CD14-positive monocyte (primary cell): ENCODE measurements at regions not wholly inside any gene's neighbourhood (a gene's known extent, or its start where the extent isn't known, plus 50 kb on each side); places are given as distances from the start of the nearest gene placed in this dataset.

ENCODE experiments used
- DNase-seq, 3 donors: peaks; one replicate each; pipeline ENCODE4 v3.0.0-alpha.2; 2011 to 2022
- H2AFZ ChIP-seq: 2 replicates; pipeline ENCODE4 v1.6.0; 2012; ENCODE audit warnings: mild to moderate bottlenecking, low read depth, low read length, inconsistent platforms; ENCODE audit not compliant: insufficient read depth, poor library complexity, severe bottlenecking
- H3K27ac ChIP-seq, 2 donors: 1 replicate in 1 of 2; 2 replicates in 1 of 2; pipeline ENCODE4 v1.5.1; 2012 to 2013; ENCODE audit warnings: low read length in 2 of 2, control low read depth in 1 of 2, inconsistent platforms in 1 of 2, low read depth in 1 of 2, mild to moderate bottlenecking in 1 of 2
- H3K27me3 ChIP-seq, 2 donors: one replicate each; pipeline versions ENCODE4 v1.6.0 to v1.6.1; 2011 to 2013; ENCODE audit warnings: low read length in 2 of 2; ENCODE audit not compliant: control insufficient read depth in 2 of 2, insufficient read depth in 2 of 2
- H3K36me3 ChIP-seq, 2 donors: replicated peaks in 1 of 2; 1 replicate in 1 of 2; 2 replicates in 1 of 2; pipeline versions ENCODE4 v1.5.1 to v1.6.1; 2012 to 2013; ENCODE audit warnings: low read length in 2 of 2, control low read depth in 1 of 2, inconsistent platforms in 1 of 2, mild to moderate bottlenecking in 1 of 2; ENCODE audit not compliant: insufficient read depth in 2 of 2, control insufficient read depth in 1 of 2
- H3K4me1 ChIP-seq, 2 donors: 1 replicate in 1 of 2; 2 replicates in 1 of 2; pipeline versions ENCODE4 v1.5.1 to v1.6.1; 2012 to 2013; ENCODE audit warnings: low read length in 2 of 2, control low read depth in 1 of 2, inconsistent platforms in 1 of 2, mild to moderate bottlenecking in 1 of 2, moderate library complexity in 1 of 2; ENCODE audit not compliant: insufficient read depth in 2 of 2, control insufficient read depth in 1 of 2
- H3K4me2 ChIP-seq: replicated peaks from 2 replicates; pipeline ENCODE3; 2012; ENCODE audit warnings: low read length, moderate library complexity, mild to moderate bottlenecking; ENCODE audit not compliant: poor library complexity, severe bottlenecking; ENCODE audit errors: extremely low read depth
- H3K4me3 ChIP-seq, 3 experiments: fragments of 200-600 bp in 1 of 3; sonication (generic) in 1 of 3; replicated peaks in 1 of 3; 1 replicate in 2 of 3; 2 replicates in 1 of 3; pipeline ENCODE4 v1.5.1; 2011 to 2013; ENCODE audit warnings: low read length in 3 of 3, mild to moderate bottlenecking in 3 of 3, control low read depth in 2 of 3, low read depth in 2 of 3, inconsistent platforms in 1 of 3, moderate library complexity in 1 of 3
- H3K79me2 ChIP-seq: 2 replicates; pipeline ENCODE4 v1.6.0; 2012; ENCODE audit warnings: mild to moderate bottlenecking, control low read depth, inconsistent platforms, low read length, moderate library complexity; ENCODE audit not compliant: insufficient read depth
- H3K9ac ChIP-seq: 2 replicates; pipeline ENCODE4 v1.6.0; 2017; ENCODE audit warnings: low read length, mild to moderate bottlenecking; ENCODE audit not compliant: insufficient read depth, poor library complexity, severe bottlenecking
- H3K9me3 ChIP-seq, 2 donors: replicated peaks in 1 of 2; 1 replicate in 1 of 2; 2 replicates in 1 of 2; pipeline versions ENCODE4 v1.5.1 to v1.6.1; 2012 to 2013; ENCODE audit warnings: low read length in 2 of 2, control low read depth in 1 of 2; ENCODE audit not compliant: control insufficient read depth in 1 of 2, insufficient read depth in 1 of 2
- H4K20me1 ChIP-seq: 2 replicates; pipeline ENCODE4 v1.6.0; 2012; ENCODE audit warnings: mild to moderate bottlenecking, low read length, control low read depth, moderate library complexity; ENCODE audit not compliant: insufficient read depth
- H3K27ac Mint-ChIP-seq, 7 donors: one replicate each; pipeline ENCODE4 v1.8.0; 2020; ENCODE audit warnings: mild to moderate bottlenecking in 7 of 7, mixed read lengths in 7 of 7, moderate library complexity in 6 of 7, inconsistent platforms in 2 of 7
- H3K27me3 Mint-ChIP-seq, 3 donors: one replicate each; pipeline ENCODE4 v1.8.0; 2021 to 2022; ENCODE audit warnings: low read depth in 3 of 3, mild to moderate bottlenecking in 3 of 3, mixed read lengths in 3 of 3, moderate library complexity in 3 of 3, inconsistent platforms in 1 of 3
- H3K36me3 Mint-ChIP-seq, 2 donors: one replicate each; pipeline ENCODE4 v1.8.0; 2020; ENCODE audit warnings: mixed read lengths in 2 of 2, inconsistent platforms in 1 of 2, mild to moderate bottlenecking in 1 of 2
- H3K4me1 Mint-ChIP-seq: one replicate; pipeline ENCODE4 v1.8.0; 2020; ENCODE audit warnings: mild to moderate bottlenecking, mixed read lengths
- H3K4me3 Mint-ChIP-seq, 2 donors: one replicate each; pipeline ENCODE4 v1.8.0; 2020; ENCODE audit warnings: mild to moderate bottlenecking in 2 of 2, mixed read lengths in 2 of 2, moderate library complexity in 1 of 2
- H3K9me3 Mint-ChIP-seq, 7 donors: one replicate each; pipeline ENCODE4 v1.8.0; 2020 to 2022; ENCODE audit warnings: mixed read lengths in 7 of 7, mild to moderate bottlenecking in 6 of 7, moderate library complexity in 6 of 7, inconsistent platforms in 2 of 7
- WGBS: methylation state at CpG from one replicate; pipeline ENCODE4 v1.1.5; 2013; ENCODE audit warnings: missing lambda C conversion rate; ENCODE audit not compliant: insufficient coverage; 5-methylcytosine and 5-hydroxymethylcytosine counted together
- intact Hi-C, 2 donors: fragments of 100-400 bp; cut with micrococcal nuclease; formaldehyde crosslinking; loops; one replicate each; pipeline versions ENCODE4 v1.15.0 to v1.15.1; 2023
- TF ChIP-seq, protein P1 (sequence below): fragments of 200-600 bp; IDR thresholded peaks from one replicate; pipeline ENCODE4 v1.8.0; 2022; ENCODE audit warnings: antibody characterized with exemption, mild to moderate bottlenecking

DNA sequence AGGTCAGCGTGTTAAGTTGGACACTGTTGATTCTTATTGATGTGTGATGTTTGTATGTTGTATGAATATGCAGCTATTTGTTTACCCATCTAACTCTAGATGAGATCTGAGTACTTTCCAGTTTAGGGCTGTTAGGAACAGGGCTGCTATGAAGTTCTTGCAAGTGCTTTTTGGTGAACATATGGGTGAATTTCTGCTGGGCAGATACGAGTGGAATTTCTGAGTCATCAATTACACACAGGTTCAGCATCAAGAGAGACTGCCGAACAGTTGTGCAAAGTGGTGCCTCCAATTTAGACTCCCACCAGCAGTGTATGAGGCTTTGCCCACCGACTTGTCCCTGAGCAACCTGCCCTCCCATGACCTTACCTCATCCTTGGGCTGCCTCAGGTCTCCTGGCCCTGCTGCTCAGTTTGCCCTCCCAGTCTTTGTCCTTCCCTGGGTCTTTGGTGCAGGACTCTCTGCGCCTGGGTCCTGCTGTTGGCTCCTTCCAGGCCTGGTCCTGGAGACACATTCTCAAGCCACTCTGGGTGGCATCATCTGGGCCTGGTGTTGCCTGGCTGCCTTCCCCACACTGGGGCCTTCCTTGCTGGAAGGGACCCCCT, 343.6 kb downstream of the PTPRU start:
- no peaks in the 10 kb centered on the region for H3K4me1 ChIP-seq
- H2AFZ ChIP-seq, result no peak overlapping the region
- Mint-ChIP-seq H3K27ac (no peak overlapping the region), H3K9me3 (peaks cover 0 to 4% (median 0%) of the 10 kb centered on the region in 7 donors), H3K4me3 (no peak overlapping the region), H3K27me3 (peaks cover 2 to 6% (median 4%) of the 10 kb centered on the region in 3 donors), H3K4me1 (no peaks in the 10 kb centered on the region), H3K36me3 (no peaks in the 10 kb centered on the region)
- H3K27ac ChIP-seq, result no peak overlapping the region
- H3K36me3 ChIP-seq, result no peaks in the 10 kb centered on the region
- no peak for DNase-seq
- H3K27me3 ChIP-seq, result no peaks in the 10 kb centered on the region
- no peaks in the 10 kb centered on the region for H3K79me2 ChIP-seq
- no peaks in the 10 kb centered on the region for H4K20me1 ChIP-seq
- WGBS, result 93% methylated on average over 4 of the region's 5 CpGs
- intact Hi-C loops, result no loop called here
- H3K9me3 ChIP-seq, result no peaks in the 10 kb centered on the region
- H3K4me3 ChIP-seq, result no peak overlapping the region
- TF ChIP-seq, protein P1, sequence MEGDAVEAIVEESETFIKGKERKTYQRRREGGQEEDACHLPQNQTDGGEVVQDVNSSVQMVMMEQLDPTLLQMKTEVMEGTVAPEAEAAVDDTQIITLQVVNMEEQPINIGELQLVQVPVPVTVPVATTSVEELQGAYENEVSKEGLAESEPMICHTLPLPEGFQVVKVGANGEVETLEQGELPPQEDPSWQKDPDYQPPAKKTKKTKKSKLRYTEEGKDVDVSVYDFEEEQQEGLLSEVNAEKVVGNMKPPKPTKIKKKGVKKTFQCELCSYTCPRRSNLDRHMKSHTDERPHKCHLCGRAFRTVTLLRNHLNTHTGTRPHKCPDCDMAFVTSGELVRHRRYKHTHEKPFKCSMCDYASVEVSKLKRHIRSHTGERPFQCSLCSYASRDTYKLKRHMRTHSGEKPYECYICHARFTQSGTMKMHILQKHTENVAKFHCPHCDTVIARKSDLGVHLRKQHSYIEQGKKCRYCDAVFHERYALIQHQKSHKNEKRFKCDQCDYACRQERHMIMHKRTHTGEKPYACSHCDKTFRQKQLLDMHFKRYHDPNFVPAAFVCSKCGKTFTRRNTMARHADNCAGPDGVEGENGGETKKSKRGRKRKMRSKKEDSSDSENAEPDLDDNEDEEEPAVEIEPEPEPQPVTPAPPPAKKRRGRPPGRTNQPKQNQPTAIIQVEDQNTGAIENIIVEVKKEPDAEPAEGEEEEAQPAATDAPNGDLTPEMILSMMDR, result no peak
- H3K9ac ChIP-seq, result no peak overlapping the region
- no peak overlapping the region for H3K4me2 ChIP-seq

DNA sequence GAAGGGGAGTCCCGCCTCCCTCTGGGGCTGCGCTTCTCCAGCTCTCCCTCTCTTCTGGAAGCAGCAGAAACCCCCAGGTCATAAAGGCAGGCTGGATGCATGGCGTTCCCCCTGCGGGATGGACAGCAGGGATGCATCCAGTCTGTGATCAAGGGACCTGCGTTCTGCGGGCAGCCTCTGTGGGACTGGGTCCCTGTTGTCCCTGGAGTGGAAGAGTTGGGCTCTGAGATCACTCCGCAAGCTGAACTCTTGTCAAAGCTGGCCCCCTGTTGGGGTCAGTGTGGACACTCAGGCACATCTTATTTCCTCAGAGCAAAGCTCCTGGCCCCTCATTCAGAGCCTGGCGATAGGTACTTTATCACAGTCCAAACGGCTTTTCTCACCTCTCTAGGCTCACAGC, 341.2 kb downstream of the PTPRU start:
- no peak for DNase-seq
- H3K36me3 Mint-ChIP-seq, result no peaks in the 10 kb centered on the region
- H3K9me3 Mint-ChIP-seq, result peaks cover 0 to 4% (median 0%) of the 10 kb centered on the region in 7 donors
- Histone ChIP-seq H3K4me3 (no peak overlapping the region), H3K27ac (no peak overlapping the region), H2AFZ (no peak overlapping the region), H3K27me3 (no peaks in the 10 kb centered on the region), H4K20me1 (no peaks in the 10 kb centered on the region), H3K9me3 (no peaks in the 10 kb centered on the region), H3K9ac (no peak overlapping the region), H3K4me2 (no peak overlapping the region), H3K36me3 (no peaks in the 10 kb centered on the region), H3K79me2 (no peaks in the 10 kb centered on the region), H3K4me1 (no peaks in the 10 kb centered on the region)
- H3K4me1 Mint-ChIP-seq, result no peaks in the 10 kb centered on the region
- H3K4me3 Mint-ChIP-seq, result no peak overlapping the region
- WGBS, result 60% methylated on average over 2 of the region's 9 CpGs
- peaks cover 2 to 9% (median 4%) of the 10 kb centered on the region in 3 donors for H3K27me3 Mint-ChIP-seq
- no peak overlapping the region for H3K27ac Mint-ChIP-seq
- intact Hi-C loops, result no loop called here
- TF ChIP-seq, protein P1, result no peak
